ENCODE measurements at regions not wholly inside any gene's neighbourhood (a gene's known extent, or its start where the extent isn't known, plus 50 kb on each side); places are given as distances from the start of the nearest gene placed in this dataset.

DNA sequence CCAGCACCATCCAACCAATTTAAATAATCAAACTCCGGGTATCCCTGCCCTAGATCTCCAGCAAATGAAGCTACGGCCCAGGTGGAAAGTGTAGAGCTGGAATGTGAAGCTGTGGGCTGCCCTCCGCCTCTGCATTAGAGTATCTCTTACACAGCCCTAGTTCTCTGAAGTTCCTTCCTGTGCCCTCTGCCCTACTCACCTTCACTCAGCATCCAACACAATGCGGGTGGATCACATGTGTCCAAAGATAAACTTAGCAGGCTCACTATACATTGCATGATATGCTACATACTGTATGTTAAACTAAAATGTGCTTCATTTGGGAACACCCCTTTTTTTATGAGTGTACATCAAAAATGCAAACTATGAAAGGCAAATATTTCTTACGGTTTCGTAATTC is 70.0 kb upstream of the RAD23B start:
- TF ChIP-seq POLR2A (IDR thresholded peaks at IDR 0.05; ENCODE audit: low read length) (no peak), GATA1 (IDR thresholded peaks at IDR 0.05; ENCODE audit: low read depth, low read length) (no peak)
